Activated gamma-delta T cell (primary cell): ENCODE measurements at regions not wholly inside any gene's neighbourhood (a gene's known extent, or its start where the extent isn't known, plus 50 kb on each side); places are given as distances from the start of the nearest gene placed in this dataset.
"Not testable (repeated sequence)": the region's sequence is repeated elsewhere in the genome, so short reads cannot be mapped to it uniquely, and the experiment has no call there.

Source experiments
- DNase-seq: peaks from one replicate; lab custom pipeline; 2025; lab: John Stamatoyannopoulos, UW

DNA sequence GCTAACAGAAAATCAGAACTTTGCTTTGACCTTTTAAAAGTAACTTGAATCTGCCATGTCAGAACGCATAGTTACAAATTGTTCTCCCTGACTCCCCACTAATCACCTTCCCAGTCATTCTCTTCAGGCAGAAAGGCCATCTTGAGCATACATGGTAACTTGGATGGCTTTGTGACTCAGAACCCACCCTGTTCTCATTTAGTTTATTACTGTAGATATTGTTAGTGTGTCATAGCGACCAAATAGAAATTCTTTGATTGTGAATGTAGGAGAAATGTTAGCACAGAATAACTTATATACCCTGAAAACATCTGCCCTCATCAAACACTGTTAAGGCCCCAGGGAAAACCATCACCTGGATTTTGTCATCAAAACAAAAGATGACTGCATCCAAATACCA is 382.0 kb downstream of the MAGEB5 start:
- no peak for DNase-seq

- DNase-seq: no peak
These were observed 374.9 kb downstream of the MAGEB5 start for GRCh38 chrX:26590849-26591248.

GRCh38 chrX:26586570-26586969 is 370.6 kb downstream of the MAGEB5 start:
- no peak for DNase-seq

DNA sequence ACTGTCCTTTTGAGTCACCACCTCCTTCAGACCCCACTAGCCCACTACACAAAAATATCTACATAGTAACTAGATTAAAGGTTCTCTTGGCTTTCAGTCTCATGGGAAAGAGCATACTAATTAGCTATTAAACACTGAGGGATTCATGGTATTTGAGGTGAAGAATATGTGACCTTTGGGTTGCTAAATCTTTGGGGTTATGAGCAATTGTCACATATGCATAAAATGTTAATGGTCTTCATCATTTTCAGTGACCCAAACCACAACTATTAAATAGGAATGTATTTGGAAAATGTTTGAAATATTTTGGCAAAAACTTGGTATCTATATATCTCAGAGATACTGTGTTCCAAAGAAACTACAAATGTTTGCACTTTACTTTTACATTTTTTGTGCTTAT is 365.1 kb downstream of the MAGEB5 start:
- no peak for DNase-seq

DNA sequence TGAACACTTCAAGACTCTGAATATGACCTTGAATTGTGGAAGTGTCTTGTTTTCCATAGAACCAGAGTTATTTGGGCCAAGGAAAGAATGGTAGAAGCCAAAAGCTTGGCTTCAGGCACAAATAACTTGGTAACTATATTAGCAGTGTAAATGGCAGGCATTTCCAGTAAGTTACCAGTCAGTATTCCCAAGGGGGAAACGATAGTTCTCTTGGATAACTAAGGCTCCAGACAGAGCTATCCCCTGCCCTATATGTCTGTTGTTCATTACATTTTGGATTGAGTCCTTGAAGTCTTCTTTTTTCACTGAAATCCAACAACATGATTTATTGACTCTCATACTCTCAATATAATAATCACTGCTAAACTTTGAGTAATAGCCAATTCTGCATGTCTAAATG is 364.1 kb downstream of the MAGEB5 start:
- no peak for DNase-seq

DNA sequence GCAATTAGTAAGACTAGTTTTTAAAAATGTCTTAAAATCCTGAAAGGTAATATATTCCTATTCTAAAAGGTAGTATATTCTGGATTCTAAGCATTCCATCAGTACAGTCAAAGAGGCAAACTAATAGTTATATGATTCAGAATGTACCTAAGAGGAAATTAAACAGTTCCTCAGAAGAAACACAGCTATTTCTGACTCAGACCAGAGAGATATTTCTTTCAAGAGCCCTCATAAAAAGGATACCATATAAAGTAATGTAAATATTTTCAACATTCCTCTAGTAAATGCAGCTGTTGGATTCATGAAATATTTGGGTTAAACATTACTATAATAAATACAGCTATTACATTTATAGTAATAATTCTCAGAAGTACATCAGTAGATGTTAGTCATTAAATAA is 358.3 kb downstream of the MAGEB5 start:
- no peak for DNase-seq

DNA sequence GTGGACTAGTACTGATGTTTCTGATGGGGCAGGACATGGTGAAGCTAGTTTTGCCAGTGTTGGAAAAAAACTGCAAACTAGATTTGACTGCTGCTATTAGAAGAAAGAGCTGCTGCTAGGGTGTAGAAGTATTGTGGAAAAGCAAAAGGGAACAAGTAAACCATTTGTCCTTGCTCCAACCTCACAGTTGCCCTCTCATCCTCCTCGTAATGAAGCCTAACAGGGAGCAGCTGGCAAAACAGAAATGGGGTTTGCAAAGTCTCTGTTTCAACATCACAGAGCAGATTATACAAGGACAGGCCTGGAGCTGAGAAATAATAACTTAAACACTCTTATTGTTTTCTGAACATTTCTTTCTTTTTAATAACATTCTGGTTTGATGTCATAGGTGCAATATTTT is 346.2 kb downstream of the MAGEB5 start:
- DNase-seq: no peak

DNA sequence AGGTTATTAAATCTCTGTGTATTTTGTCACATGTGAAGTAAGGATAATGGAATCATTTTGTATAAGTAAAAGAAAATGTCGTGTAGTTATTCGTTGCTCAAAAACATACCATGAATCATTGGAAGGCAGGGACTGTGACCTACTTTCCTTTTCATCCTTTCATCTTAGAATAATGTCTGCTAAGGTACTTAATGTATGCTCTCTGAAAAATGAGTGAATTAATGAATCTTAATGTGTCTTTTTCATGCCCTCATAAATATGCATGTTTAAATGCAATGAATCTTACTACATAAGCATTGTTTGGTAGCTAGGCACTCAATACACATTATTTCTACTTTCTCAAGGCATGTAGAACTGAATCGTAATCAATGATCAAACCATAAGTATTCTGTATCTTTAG is 343.9 kb downstream of the MAGEB5 start:
- DNase-seq: no peak

GRCh38 chrX:26558719-26559386 is 342.9 kb downstream of the MAGEB5 start:
- DNase-seq: no peak

DNA sequence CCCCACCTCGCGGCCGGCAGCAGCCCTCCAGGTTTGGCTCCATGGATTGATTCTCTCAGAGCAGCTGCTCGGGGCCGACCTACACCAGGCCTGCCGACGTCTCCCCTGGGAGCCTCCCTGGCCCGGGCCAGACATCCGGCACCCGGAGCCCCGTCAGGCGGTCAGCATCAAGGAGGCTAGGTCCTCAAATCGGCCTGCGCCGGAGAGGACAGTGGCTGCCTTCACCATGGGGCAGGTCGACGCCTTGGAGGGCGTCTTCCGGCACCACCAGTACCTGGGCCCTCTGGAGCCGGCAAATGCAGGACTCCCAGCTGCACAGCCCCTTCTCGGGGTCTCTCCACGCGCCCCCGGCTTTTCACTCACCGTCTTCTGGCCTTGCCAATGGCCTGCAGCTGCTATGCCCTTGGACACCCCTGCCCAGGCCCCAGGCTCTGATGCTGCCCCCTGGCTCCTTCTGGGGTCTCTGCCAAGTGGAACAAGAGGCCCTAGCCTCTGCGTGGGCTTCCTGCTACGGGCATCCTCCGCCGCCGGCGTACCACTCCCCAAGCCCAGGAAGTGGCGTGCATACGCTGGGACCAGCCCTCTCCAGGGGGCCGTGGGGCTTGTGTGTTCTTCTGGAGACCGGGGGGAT is 341.8 kb downstream of the MAGEB5 start:
- no peak for DNase-seq

DNA sequence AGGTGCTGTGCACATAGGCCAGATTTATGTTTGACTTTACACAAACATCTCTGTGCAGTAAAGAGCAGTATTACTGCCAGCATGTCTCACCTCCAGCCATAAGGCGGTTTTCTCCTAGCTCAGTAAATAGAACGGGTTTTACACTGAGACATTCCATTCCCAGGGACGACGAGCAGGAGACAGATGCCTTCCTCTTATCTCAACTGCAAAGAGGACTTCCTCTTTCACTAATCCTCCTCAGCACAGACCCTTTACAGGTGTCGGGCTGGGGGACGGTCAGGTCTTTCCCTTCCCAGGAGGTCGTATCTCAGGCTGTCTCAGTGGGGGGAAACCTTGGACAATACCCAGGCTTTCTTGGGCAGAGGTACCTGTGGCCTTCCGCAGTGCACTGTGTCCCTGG is 309.8 kb downstream of the MAGEB5 start:
- not testable (repeated sequence) for DNase-seq

- no peak for DNase-seq
These were observed 306.5 kb downstream of the MAGEB5 start for GRCh38 chrX:26522501-26522900.

- DNase-seq: no peak
These were observed 295.8 kb downstream of the MAGEB5 start for GRCh38 chrX:26511589-26512363.

- DNase-seq: no peak
These were observed 255.0 kb downstream of the MAGEB5 start for GRCh38 chrX:26470941-26471340.

DNA sequence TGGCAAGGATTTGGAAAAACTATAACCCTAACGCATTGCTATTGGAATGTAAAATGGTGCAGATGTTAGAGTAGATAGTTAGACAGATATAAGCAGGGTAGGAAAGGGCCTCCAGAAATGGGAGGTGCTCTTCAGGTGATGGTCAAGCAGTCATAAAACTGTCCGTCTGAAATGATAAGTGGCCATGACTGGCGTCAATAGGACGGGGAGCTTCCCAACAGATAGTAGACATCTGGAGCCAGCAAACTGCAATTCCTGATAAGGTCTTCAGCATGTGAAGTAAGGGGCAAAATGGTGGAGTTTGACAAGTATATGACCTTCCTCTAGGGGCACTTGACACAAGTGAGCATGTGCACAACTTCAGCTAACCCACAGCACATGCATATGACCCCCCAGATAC is 250.4 kb downstream of the MAGEB5 start:
- DNase-seq: no peak

- DNase-seq: no peak
These were observed 229.3 kb downstream of the MAGEB5 start for GRCh38 chrX:26445288-26445687.

GRCh38 chrX:26444417-26444816 is 228.4 kb downstream of the MAGEB5 start:
- not testable (repeated sequence) for DNase-seq

- no peak for DNase-seq
These were observed 226.4 kb downstream of the MAGEB5 start for GRCh38 chrX:26442340-26442739.

GRCh38 chrX:26414534-26414933 is 198.6 kb downstream of the MAGEB5 start:
- no peak for DNase-seq

DNA sequence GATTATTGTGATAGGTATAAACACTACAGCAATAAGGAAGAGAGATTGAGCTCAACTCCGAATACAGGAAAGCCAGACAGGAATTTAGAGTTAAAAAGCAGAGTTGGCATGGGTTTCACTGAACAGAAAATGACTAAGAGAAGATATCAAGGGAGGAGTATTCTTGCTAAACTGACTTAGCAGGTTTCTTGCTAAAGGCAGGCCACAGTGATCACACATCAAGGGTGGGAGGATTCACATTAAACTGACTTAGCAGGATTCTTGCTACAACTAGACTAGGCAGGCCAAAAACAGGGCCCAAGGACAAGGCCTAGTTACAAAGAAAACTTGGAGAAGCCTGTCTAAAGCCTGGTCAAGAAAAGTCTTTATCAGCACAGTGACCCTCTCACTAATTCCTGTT is 195.1 kb downstream of the MAGEB5 start:
- DNase-seq: no peak

DNA sequence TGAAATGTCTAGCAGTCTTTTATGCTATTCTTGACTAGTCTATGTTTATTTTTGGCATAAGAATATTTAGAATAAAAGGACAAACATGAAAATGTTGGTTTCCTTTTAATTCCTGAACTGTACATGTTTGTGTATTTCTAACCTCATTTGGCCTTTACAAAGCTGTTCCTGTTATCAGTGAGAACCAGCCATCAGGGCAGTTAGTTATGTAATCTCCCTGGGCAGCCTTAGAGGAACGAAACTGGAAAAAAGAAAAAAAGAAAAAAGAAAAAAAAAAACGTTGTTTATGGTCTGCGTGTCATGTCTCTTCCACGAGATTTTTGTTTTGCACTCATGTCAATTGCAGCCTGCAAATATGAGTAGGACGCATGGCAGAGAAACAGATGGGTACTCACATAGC is 193.7 kb downstream of the MAGEB5 start:
- no peak for DNase-seq

DNA sequence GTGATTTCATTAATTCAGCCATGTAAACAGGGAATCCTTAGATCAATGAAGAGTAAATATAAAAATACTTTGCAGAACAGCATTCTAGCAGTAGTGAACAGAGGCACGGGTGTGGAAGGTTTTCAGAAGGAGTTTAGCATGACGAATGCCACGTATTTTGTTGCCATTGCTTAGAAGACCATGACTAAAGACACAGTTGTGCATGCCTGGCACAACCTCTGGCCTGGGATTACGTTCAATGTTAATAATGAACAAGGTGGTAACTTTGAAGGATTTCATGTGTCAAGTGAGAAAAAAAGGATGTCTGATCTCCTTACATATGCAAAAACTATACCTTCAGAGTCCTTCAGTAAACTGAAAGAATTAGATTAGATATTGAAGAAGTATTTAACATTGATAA is 171.9 kb downstream of the MAGEB5 start:
- DNase-seq: no peak

GRCh38 chrX:26376037-26376708 is 160.2 kb downstream of the MAGEB5 start:
- DNase-seq: no peak
